Thyroid gland (tissue), 4 donors: ENCODE measurements at regions not wholly inside any gene's neighbourhood (a gene's known extent, or its start where the extent isn't known, plus 50 kb on each side); places are given as distances from the start of the nearest gene placed in this dataset.

ENCODE experiments used
- POLR2A ChIP-seq, 2 donors: fragments of 450-650 bp; IDR thresholded peaks; one replicate each; pipeline ENCODE4 v1.6.1; 2017; ENCODE audit warnings: antibody characterized with exemption in 2 of 2, mild to moderate bottlenecking in 2 of 2, moderate library complexity in 1 of 2
- TF ChIP-seq, protein P1 (sequence below), 6 experiments: fragments of 200-600 bp in 3 of 6; fragments of 450-650 bp in 3 of 6; sonication (generic) in 3 of 6; IDR thresholded peaks; one replicate each; pipeline ENCODE4 v1.5.1; 2016 to 2019; ENCODE audit warnings: antibody characterized with exemption in 6 of 6, mild to moderate bottlenecking in 2 of 6, inconsistent platforms in 1 of 6, moderate library complexity in 1 of 6

DNA sequence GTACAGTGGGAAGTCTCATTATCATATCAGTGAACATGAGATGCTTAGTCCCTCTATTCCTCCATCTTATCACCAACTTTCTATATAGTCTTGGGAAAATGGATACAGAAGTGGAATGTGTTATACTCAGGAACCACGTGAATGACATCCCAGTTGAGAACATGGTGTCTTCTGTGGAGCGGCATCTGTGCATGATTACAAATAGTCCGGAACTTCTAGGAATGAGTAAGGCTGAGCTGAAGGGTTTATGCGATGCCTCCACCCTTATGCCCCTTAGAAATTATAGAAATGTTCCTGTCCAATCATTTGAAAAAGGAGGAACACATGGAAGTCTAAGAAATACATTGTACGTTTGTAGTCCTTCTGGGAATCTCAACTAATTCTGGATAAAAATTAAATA is 64.8 kb upstream of the TMEM108 start:
- TF ChIP-seq, protein P1, sequence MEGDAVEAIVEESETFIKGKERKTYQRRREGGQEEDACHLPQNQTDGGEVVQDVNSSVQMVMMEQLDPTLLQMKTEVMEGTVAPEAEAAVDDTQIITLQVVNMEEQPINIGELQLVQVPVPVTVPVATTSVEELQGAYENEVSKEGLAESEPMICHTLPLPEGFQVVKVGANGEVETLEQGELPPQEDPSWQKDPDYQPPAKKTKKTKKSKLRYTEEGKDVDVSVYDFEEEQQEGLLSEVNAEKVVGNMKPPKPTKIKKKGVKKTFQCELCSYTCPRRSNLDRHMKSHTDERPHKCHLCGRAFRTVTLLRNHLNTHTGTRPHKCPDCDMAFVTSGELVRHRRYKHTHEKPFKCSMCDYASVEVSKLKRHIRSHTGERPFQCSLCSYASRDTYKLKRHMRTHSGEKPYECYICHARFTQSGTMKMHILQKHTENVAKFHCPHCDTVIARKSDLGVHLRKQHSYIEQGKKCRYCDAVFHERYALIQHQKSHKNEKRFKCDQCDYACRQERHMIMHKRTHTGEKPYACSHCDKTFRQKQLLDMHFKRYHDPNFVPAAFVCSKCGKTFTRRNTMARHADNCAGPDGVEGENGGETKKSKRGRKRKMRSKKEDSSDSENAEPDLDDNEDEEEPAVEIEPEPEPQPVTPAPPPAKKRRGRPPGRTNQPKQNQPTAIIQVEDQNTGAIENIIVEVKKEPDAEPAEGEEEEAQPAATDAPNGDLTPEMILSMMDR (IDR thresholded peaks at IDR 0.05) = no peak
- no peak for TF ChIP-seq POLR2A (IDR thresholded peaks at IDR 0.05)
